ENCODE measurements at regions not wholly inside any gene's neighbourhood (a gene's known extent, or its start where the extent isn't known, plus 50 kb on each side); places are given as distances from the start of the nearest gene placed in this dataset.

DNA sequence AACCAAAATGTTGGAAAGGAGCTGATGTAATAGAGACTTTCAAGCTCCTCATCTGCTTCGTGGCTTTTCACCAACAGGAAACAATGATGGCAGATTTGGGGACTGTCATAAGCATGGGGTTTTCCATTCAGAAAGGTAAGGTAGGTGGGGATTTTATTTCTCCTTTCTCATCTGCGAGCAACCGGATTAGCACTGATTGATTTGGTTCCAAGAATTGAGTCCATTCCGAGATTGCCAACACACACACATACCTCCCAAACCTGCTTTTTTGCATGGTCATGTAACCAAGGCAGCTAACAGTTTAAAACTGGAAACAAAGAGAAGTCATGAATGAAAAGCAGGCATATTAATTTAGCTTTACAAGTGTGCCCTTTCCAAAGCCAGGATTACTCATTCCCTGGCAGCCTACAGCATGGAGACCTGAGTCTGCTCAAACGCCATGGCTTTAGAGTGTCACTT is 63.0 kb upstream of the LNX1 start:
- no peaks in the 10 kb centered on the region for H3K36me3 ChIP-seq (ENCODE audit: control insufficient read depth in 1 of 2, insufficient read depth in 2 of 2, low read length in 2 of 2)
- no peaks in the 10 kb centered on the region for H3K27me3 ChIP-seq (ENCODE audit: insufficient read depth, low read length)
- intact Hi-C loops (cut with micrococcal nuclease) = loop anchor here (10.0 kb wide), 2 partner anchors 60 to 640 kb away; no protein-coding TSS in a partner anchor
- CTCF ChIA-PET = interaction anchor here (1.4 kb wide), 1 partner anchor 52 kb away, joined by 4 read pairs; no protein-coding TSS in a partner anchor
- BruUV-seq (replicated peaks) = no TSS peak
- H2AFZ ChIP-seq (ENCODE audit: low read depth, low read length, poor library complexity, severe bottlenecking) = no peak overlapping the region
- H3K4me3 ChIP-seq (replicated peaks in 1 of 2; ENCODE audit: low read depth in 1 of 2, low read length in 2 of 2) = no peak overlapping the region
- H3K79me2 ChIP-seq (ENCODE audit: insufficient read depth, low read length) = no peaks in the 10 kb centered on the region
- no peak for TF ChIP-seq SP1 (IDR thresholded peaks at IDR 0.05; ENCODE audit: low read depth)
- TF ChIP-seq EZH2 (IDR thresholded peaks at IDR 0.05) = no peak
- no peak for TF ChIP-seq ZFX (IDR thresholded peaks at IDR 0.05)
- TF ChIP-seq EGR1 (IDR thresholded peaks at IDR 0.05; ENCODE audit: low read depth) = no peak
- no peak for TF ChIP-seq POLR2A (IDR thresholded peaks at IDR 0.05; ENCODE audit: borderline replicate concordance, extremely low read depth, insufficient read depth, insufficient read length)
- TF ChIP-seq SIN3A (IDR thresholded peaks at IDR 0.05; ENCODE audit: low read depth) = no peak
- TF ChIP-seq RAD21 (IDR thresholded peaks at IDR 0.05; ENCODE audit: low read depth) = no peak
- TF ChIP-seq FOSL1 (IDR thresholded peaks at IDR 0.05; ENCODE audit: low read depth) = no peak
- POLR2A ChIA-PET = no interaction called here
- H3K4me2 ChIP-seq (ENCODE audit: low read length) = no peak overlapping the region
- H3K27ac ChIP-seq (ENCODE audit: low read depth, low read length) = no peak overlapping the region
- DNase-seq (ENCODE audit: low read depth, low spot score) (no peak), ATAC-seq (no peak)
- no peaks in the 10 kb centered on the region for H4K20me1 ChIP-seq (ENCODE audit: insufficient read depth)
- no peaks in the 10 kb centered on the region for H3K9me3 ChIP-seq (ENCODE audit: control insufficient read depth in 1 of 2, insufficient read depth in 1 of 2, low read depth in 1 of 2, low read length in 2 of 2)
- no peak overlapping the region for H3K9ac ChIP-seq (ENCODE audit: low read length)
- RAD21 ChIA-PET (ENCODE audit: low non-redundant PET in 1 of 2, low total read pairs in 2 of 2, uncharacterized antibody in 2 of 2, unreplicated experiment in 2 of 2) = no interaction called here
- H3K4me1 ChIP-seq (ENCODE audit: control insufficient read depth in 1 of 2, insufficient read depth in 2 of 2, low read length in 2 of 2) = peaks cover 0 to 7% of the 10 kb centered on the region in 2 experiments; a peak in 1 of 4 replicates
- no peaks in the 10 kb centered on the region for H3K9me2 ChIP-seq (ENCODE audit: insufficient read depth)

- H3K36me3 ChIP-seq (ENCODE audit: control insufficient read depth in 1 of 2, insufficient read depth in 2 of 2, low read length in 2 of 2) = no peaks in the 10 kb centered on the region
- H3K9ac ChIP-seq (ENCODE audit: low read length) = no peak overlapping the region
- H2AFZ ChIP-seq (ENCODE audit: low read depth, low read length, poor library complexity, severe bottlenecking) = no peak overlapping the region
- no peaks in the 10 kb centered on the region for H3K79me2 ChIP-seq (ENCODE audit: insufficient read depth, low read length)
- H3K4me3 ChIP-seq (replicated peaks in 1 of 2; ENCODE audit: low read depth in 1 of 2, low read length in 2 of 2) = no peak overlapping the region
- no peaks in the 10 kb centered on the region for H3K9me2 ChIP-seq (ENCODE audit: insufficient read depth)
- BruUV-seq (replicated peaks) = no TSS peak
- TF ChIP-seq FOSL1 (IDR thresholded peaks at IDR 0.05; ENCODE audit: low read depth) (no peak), REST (IDR thresholded peaks at IDR 0.05; ENCODE audit: low read depth) (no peak), SRF (IDR thresholded peaks at IDR 0.05; ENCODE audit: low read depth) (no peak), JUND (IDR thresholded peaks at IDR 0.05) (no peak), RAD21 (IDR thresholded peaks at IDR 0.05; ENCODE audit: low read depth) (peak; percentile 30; the same call in 1 of the 2 replicates), ELF1 (IDR thresholded peaks at IDR 0.05; ENCODE audit: borderline replicate concordance, low read depth) (no peak), CBX3 (IDR thresholded peaks at IDR 0.05; ENCODE audit: low read depth) (no peak), ZFX (IDR thresholded peaks at IDR 0.05) (no peak), ATF3 (IDR thresholded peaks at IDR 0.05) (no peak), SIN3A (IDR thresholded peaks at IDR 0.05; ENCODE audit: low read depth) (no peak)
- TF ChIP-seq, protein P1, sequence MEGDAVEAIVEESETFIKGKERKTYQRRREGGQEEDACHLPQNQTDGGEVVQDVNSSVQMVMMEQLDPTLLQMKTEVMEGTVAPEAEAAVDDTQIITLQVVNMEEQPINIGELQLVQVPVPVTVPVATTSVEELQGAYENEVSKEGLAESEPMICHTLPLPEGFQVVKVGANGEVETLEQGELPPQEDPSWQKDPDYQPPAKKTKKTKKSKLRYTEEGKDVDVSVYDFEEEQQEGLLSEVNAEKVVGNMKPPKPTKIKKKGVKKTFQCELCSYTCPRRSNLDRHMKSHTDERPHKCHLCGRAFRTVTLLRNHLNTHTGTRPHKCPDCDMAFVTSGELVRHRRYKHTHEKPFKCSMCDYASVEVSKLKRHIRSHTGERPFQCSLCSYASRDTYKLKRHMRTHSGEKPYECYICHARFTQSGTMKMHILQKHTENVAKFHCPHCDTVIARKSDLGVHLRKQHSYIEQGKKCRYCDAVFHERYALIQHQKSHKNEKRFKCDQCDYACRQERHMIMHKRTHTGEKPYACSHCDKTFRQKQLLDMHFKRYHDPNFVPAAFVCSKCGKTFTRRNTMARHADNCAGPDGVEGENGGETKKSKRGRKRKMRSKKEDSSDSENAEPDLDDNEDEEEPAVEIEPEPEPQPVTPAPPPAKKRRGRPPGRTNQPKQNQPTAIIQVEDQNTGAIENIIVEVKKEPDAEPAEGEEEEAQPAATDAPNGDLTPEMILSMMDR (IDR thresholded peaks at IDR 0.05 in 2 of 3, conservative IDR thresholded peaks at IDR 0.05 in 1 of 3; ENCODE audit: borderline replicate concordance in 1 of 3, insufficient read depth in 1 of 3, low read depth in 2 of 3, low read length in 2 of 3) = 0 out of 6 replicates have a peak, but pooled peaks of 2 of the 3 experiments have one; percentile 9 to 11
- no peak for DNase-seq (ENCODE audit: low read depth, low spot score)
- no peaks in the 10 kb centered on the region for H3K9me3 ChIP-seq (ENCODE audit: control insufficient read depth in 1 of 2, insufficient read depth in 1 of 2, low read depth in 1 of 2, low read length in 2 of 2)
- ChIA-PET POLR2A (no interaction called here), RAD21 (ENCODE audit: low non-redundant PET in 1 of 2, low total read pairs in 2 of 2, uncharacterized antibody in 2 of 2, unreplicated experiment in 2 of 2) (no interaction called here), CTCF (interaction anchor here (1.4 kb wide), 1 partner anchor 53 kb away, joined by 4 read pairs; no protein-coding TSS in a partner anchor)
- H3K4me2 ChIP-seq (ENCODE audit: low read length) = no peak overlapping the region
- no peaks in the 10 kb centered on the region for H3K27me3 ChIP-seq (ENCODE audit: insufficient read depth, low read length)
- no peaks in the 10 kb centered on the region for H4K20me1 ChIP-seq (ENCODE audit: insufficient read depth)
- peaks cover 0 to 7% of the 10 kb centered on the region in 2 experiments; a peak in 1 of 4 replicates for H3K4me1 ChIP-seq (ENCODE audit: control insufficient read depth in 1 of 2, insufficient read depth in 2 of 2, low read length in 2 of 2)
- intact Hi-C loops (cut with micrococcal nuclease) = loop anchor here (10.0 kb wide), 2 partner anchors 61 to 639 kb away; no protein-coding TSS in a partner anchor
- no peak for ATAC-seq
- no peak overlapping the region for H3K27ac ChIP-seq (ENCODE audit: low read depth, low read length)
Measured at GRCh38 chr4:53653484-53654053, 62.3 kb upstream of the LNX1 start.

All from HCT116 (cell line).